DND-41 (cell line): ENCODE measurements at regions not wholly inside any gene's neighbourhood (a gene's known extent, or its start where the extent isn't known, plus 50 kb on each side); places are given as distances from the start of the nearest gene placed in this dataset.

ENCODE experiments used
- ATAC-seq: fragments of 200-7000 bp; cut with Tn5 transposase; 3 replicates; pipeline ENCODE4 v1.9.1; 2021; ENCODE audit warnings: low read depth; ENCODE audit not compliant: insufficient read depth
- DNase-seq: peaks from one replicate; pipeline ENCODE4 v3.0.0-alpha.2; 2020
- H2AFZ ChIP-seq: 2 replicates; pipeline ENCODE4 v1.6.0; 2012; ENCODE audit warnings: low read depth, low read length
- H3K27ac ChIP-seq: 2 replicates; pipeline ENCODE4 v1.5.1; 2012; ENCODE audit warnings: low read length, inconsistent platforms
- H3K27me3 ChIP-seq: fragments of 200-600 bp; sonication (generic); 2 replicates; pipeline ENCODE4 v1.6.0; 2012; ENCODE audit warnings: low read length, mild to moderate bottlenecking, inconsistent platforms; ENCODE audit not compliant: insufficient read depth, poor library complexity
- H3K36me3 ChIP-seq: 2 replicates; pipeline ENCODE4 v1.5.1; 2012; ENCODE audit warnings: low read length, inconsistent platforms; ENCODE audit not compliant: insufficient read depth
- H3K4me1 ChIP-seq: 2 replicates; pipeline ENCODE4 v1.5.1; 2012; ENCODE audit warnings: mild to moderate bottlenecking, low read length; ENCODE audit not compliant: insufficient read depth
- H3K4me2 ChIP-seq: 2 replicates; pipeline ENCODE4 v1.6.0; 2012; ENCODE audit warnings: mild to moderate bottlenecking, moderate library complexity, low read length, inconsistent platforms; ENCODE audit not compliant: insufficient read depth
- H3K4me3 ChIP-seq, 2 experiments: fragments of 200-600 bp in 1 of 2; shearing (Covaris generic) in 1 of 2; 2 replicates each; pipeline ENCODE4 v1.5.1; 2012 to 2016; ENCODE audit warnings: inconsistent platforms in 2 of 2, low read length in 2 of 2, mild to moderate bottlenecking in 2 of 2, low read depth in 1 of 2, moderate library complexity in 1 of 2
- H3K79me2 ChIP-seq: 2 replicates; pipeline ENCODE4 v1.6.0; 2012; ENCODE audit warnings: low read length, inconsistent platforms; ENCODE audit not compliant: insufficient read depth
- H3K9ac ChIP-seq: 2 replicates; pipeline ENCODE4 v1.6.0; 2012; ENCODE audit warnings: low read depth, mild to moderate bottlenecking, inconsistent platforms, low read length, moderate library complexity
- H3K9me3 ChIP-seq: 2 replicates; pipeline ENCODE4 v1.5.1; 2012; ENCODE audit warnings: low read length, moderate library complexity, mild to moderate bottlenecking, inconsistent platforms; ENCODE audit not compliant: insufficient read depth, severe bottlenecking
- H4K20me1 ChIP-seq: 2 replicates; pipeline ENCODE4 v1.6.0; 2012; ENCODE audit warnings: low read length; ENCODE audit not compliant: insufficient read depth
- EZH2 ChIP-seq: IDR thresholded peaks from 3 replicates; pipeline ENCODE4 v1.6.1; 2012; ENCODE audit warnings: borderline replicate concordance, low read depth, mild to moderate bottlenecking, moderate library complexity, low read length, inconsistent platforms; ENCODE audit not compliant: severe bottlenecking
- TF ChIP-seq, protein P1 (sequence below): IDR thresholded peaks from 2 replicates; pipeline ENCODE4 v1.5.1; 2012; ENCODE audit warnings: borderline replicate concordance, low read length, moderate library complexity, mild to moderate bottlenecking; ENCODE audit not compliant: poor library complexity, severe bottlenecking; ENCODE audit errors: extremely low read depth

- DNase-seq = no peak
- Histone ChIP-seq H3K9ac (no peak overlapping the region), H3K27ac (no peak overlapping the region), H3K4me1 (no peaks in the 10 kb centered on the region), H3K36me3 (no peaks in the 10 kb centered on the region), H3K4me3 (no peak overlapping the region), H2AFZ (no peak overlapping the region), H3K79me2 (no peaks in the 10 kb centered on the region), H3K27me3 (peaks cover 7% of the 10 kb centered on the region), H4K20me1 (no peaks in the 10 kb centered on the region), H3K9me3 (no peaks in the 10 kb centered on the region), H3K4me2 (no peak overlapping the region)
- ATAC-seq = no peak
- TF ChIP-seq EZH2 = no peak
- TF ChIP-seq, protein P1, sequence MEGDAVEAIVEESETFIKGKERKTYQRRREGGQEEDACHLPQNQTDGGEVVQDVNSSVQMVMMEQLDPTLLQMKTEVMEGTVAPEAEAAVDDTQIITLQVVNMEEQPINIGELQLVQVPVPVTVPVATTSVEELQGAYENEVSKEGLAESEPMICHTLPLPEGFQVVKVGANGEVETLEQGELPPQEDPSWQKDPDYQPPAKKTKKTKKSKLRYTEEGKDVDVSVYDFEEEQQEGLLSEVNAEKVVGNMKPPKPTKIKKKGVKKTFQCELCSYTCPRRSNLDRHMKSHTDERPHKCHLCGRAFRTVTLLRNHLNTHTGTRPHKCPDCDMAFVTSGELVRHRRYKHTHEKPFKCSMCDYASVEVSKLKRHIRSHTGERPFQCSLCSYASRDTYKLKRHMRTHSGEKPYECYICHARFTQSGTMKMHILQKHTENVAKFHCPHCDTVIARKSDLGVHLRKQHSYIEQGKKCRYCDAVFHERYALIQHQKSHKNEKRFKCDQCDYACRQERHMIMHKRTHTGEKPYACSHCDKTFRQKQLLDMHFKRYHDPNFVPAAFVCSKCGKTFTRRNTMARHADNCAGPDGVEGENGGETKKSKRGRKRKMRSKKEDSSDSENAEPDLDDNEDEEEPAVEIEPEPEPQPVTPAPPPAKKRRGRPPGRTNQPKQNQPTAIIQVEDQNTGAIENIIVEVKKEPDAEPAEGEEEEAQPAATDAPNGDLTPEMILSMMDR = no peak
These were observed 137.4 kb upstream of the NTF3 start for GRCh38 chr12:5294274-5295070.

DNA sequence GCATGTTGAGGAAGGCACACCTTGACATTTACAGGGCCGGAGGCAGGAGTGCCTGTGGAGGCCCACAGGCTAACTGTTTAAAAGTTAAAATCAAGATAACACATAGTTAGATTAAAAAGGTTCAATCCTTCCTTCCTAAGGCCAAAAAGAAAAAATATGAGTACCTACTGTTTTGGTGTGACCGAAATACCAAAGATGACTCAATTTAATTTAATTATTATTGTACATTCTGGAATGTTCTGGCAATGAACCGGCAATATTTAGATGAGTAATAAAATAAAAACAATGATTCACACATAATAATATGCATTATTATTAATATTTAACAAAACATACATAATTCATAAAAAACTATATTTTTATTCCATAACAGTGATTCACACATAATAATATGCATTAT is 136.8 kb upstream of the NTF3 start:
- Histone ChIP-seq H3K4me3 (no peak overlapping the region), H2AFZ (no peak overlapping the region), H4K20me1 (no peaks in the 10 kb centered on the region), H3K27me3 (peaks cover 11% of the 10 kb centered on the region), H3K79me2 (no peaks in the 10 kb centered on the region), H3K9ac (no peak overlapping the region), H3K36me3 (no peaks in the 10 kb centered on the region), H3K9me3 (no peaks in the 10 kb centered on the region), H3K27ac (no peak overlapping the region), H3K4me1 (no peaks in the 10 kb centered on the region), H3K4me2 (no peak overlapping the region)
- DNase-seq (no peak), ATAC-seq (no peak)
- TF ChIP-seq, protein P1 = no peak

DNA sequence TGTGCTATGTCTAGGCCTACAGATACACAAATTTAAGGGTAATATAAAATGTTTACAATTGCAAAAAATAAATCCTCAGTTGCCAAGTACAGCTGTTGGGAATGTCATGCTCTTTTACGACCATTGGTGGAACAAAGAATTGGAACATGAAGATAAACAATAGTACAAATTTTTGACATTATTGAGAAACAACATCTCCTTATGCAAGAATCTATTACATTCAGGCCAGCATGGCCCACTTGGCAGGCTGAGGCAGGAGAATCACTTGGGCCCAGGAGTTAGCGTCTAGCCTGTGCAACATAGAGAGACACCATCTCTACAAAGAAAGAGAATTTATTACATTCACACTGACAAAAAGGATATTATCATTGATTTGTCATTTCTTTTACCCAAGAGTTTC is 135.9 kb upstream of the NTF3 start:
- Histone ChIP-seq H3K4me3 (no peak overlapping the region), H4K20me1 (no peaks in the 10 kb centered on the region), H3K27ac (no peak overlapping the region), H3K4me2 (no peak overlapping the region), H3K4me1 (no peaks in the 10 kb centered on the region), H3K36me3 (no peaks in the 10 kb centered on the region), H2AFZ (no peak overlapping the region), H3K79me2 (no peaks in the 10 kb centered on the region), H3K27me3 (peaks cover 17% of the 10 kb centered on the region), H3K9me3 (no peaks in the 10 kb centered on the region), H3K9ac (no peak overlapping the region)
- no peak for ATAC-seq
- DNase-seq = no peak
- no peak for TF ChIP-seq EZH2
- TF ChIP-seq, protein P1 = no peak

DNA sequence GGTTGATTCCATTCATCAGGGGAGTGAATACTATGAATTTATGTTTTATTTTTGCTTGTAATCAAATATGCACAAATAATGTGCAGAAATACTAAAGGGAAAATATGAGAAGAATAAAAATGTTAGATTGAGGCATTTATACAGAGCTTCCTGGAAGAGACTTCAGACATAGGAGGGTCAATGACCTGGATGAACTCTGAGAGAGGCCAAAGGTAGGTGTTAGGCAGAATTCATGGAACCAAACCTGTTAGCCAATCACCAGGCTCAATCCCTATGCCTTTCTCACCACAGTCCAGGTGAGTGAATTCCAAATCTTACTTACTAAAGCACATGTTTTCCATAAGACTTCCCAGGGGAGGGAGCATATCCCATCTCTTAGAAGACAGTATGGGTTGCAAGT is 130.4 kb upstream of the NTF3 start:
- no peak overlapping the region for H3K27ac ChIP-seq

More for the DNA sequence above, 130.4 kb upstream of the NTF3 start:
- no peak overlapping the region for H3K4me3 ChIP-seq
- H3K9ac ChIP-seq = no peak overlapping the region
- H3K9me3 ChIP-seq = no peaks in the 10 kb centered on the region
- DNase-seq = no peak
- no peak overlapping the region for H3K4me2 ChIP-seq
- H3K4me1 ChIP-seq = no peaks in the 10 kb centered on the region
- TF ChIP-seq EZH2 = no peak
- TF ChIP-seq, protein P1 = no peak
- no peak for ATAC-seq
- H4K20me1 ChIP-seq = no peaks in the 10 kb centered on the region
- H2AFZ ChIP-seq = no peak overlapping the region
- H3K36me3 ChIP-seq = no peaks in the 10 kb centered on the region
- H3K79me2 ChIP-seq = no peaks in the 10 kb centered on the region
- peaks cover 22% of the 10 kb centered on the region for H3K27me3 ChIP-seq
